NB4 (cell line): ENCODE measurements at regions not wholly inside any gene's neighbourhood (a gene's known extent, or its start where the extent isn't known, plus 50 kb on each side); places are given as distances from the start of the nearest gene placed in this dataset.

Experiments
- MYC ChIP-seq: IDR thresholded peaks from 2 replicates; pipeline ENCODE4 v1.6.1; 2011; ENCODE audit warnings: low read depth, low read length
- POLR2A ChIP-seq: IDR thresholded peaks from 2 replicates; pipeline ENCODE4 v1.6.1; 2011; ENCODE audit warnings: mild to moderate bottlenecking; ENCODE audit not compliant: insufficient read length; ENCODE audit errors: extremely low read depth
- TF ChIP-seq, protein P1 (sequence below): IDR thresholded peaks from one replicate; pipeline ENCODE4 v1.5.1; 2012; ENCODE audit warnings: low read depth, low read length
- TF ChIP-seq, protein P2 (sequence below): IDR thresholded peaks from 2 replicates; pipeline ENCODE4 v1.6.1; 2011; ENCODE audit warnings: low read depth, low read length

DNA sequence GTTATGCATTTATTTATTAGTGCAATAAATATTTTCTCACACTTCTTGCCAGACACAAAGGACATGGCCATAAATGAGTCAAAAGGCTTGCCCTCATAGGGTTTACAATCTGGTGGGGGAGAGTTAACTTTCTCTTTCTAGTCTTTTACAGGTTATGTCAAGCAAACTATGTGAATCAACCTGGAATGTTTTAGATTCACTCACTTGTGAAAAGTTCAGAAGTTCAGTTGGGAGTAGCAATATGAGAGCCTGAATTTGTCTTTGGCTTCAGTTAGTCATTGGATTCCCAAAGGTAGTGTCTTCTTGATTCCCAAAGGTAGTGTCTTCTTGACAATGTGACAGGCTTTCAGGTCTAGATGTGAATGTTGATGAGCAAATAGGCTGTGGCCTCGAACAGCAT is 264.8 kb downstream of the SOX2 start:
- TF ChIP-seq, protein P1, sequence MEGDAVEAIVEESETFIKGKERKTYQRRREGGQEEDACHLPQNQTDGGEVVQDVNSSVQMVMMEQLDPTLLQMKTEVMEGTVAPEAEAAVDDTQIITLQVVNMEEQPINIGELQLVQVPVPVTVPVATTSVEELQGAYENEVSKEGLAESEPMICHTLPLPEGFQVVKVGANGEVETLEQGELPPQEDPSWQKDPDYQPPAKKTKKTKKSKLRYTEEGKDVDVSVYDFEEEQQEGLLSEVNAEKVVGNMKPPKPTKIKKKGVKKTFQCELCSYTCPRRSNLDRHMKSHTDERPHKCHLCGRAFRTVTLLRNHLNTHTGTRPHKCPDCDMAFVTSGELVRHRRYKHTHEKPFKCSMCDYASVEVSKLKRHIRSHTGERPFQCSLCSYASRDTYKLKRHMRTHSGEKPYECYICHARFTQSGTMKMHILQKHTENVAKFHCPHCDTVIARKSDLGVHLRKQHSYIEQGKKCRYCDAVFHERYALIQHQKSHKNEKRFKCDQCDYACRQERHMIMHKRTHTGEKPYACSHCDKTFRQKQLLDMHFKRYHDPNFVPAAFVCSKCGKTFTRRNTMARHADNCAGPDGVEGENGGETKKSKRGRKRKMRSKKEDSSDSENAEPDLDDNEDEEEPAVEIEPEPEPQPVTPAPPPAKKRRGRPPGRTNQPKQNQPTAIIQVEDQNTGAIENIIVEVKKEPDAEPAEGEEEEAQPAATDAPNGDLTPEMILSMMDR, result no peak
- TF ChIP-seq POLR2A, result no peak
- TF ChIP-seq MYC, result no peak
- TF ChIP-seq, protein P2, sequence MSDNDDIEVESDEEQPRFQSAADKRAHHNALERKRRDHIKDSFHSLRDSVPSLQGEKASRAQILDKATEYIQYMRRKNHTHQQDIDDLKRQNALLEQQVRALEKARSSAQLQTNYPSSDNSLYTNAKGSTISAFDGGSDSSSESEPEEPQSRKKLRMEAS, result no peak
